ENCODE measurements at regions not wholly inside any gene's neighbourhood (a gene's known extent, or its start where the extent isn't known, plus 50 kb on each side); places are given as distances from the start of the nearest gene placed in this dataset.
"Not testable (repeated sequence)": the region's sequence is repeated elsewhere in the genome, so short reads cannot be mapped to it uniquely, and the experiment has no call there.

DNA sequence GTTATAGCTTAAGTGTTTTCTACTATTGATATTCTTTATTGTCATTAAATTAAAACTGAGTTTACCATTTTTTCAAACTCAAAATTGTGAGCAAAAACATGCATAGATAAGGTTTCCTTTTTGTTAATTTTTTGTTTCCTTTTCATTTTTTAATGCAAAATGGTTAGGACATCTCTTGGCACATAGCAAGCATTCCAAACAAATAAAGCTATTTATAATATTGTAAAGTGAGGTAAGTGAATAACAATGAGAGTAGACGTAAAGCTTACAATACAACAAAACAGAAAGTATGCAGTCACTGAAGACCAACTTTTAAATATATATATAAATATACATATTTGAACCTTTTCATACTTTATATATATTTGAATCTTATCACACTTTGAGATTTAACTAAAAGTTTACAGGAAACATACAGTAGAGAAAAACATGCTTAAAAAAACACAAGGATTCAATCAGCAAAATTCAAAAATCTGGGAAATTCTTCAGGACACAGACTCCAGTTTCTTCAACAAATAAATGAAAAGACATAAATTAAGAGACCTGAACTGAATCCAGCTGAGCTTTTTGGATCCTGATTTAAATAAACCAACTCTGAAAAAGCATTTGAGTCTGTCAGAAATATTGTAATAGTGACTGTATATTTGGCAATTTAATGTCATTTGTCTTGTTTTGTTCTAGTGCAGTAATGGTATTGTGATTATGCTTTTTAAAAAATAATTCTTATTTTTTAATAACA lies 67.5 kb upstream of the SAMSN1 start:
- H3K4me1 ChIP-seq (ENCODE audit: control insufficient read depth in 5 of 5, insufficient read depth in 5 of 5, low read length in 5 of 5): no peaks in the 10 kb centered on the region
- no peak overlapping the region for H3K27ac ChIP-seq (ENCODE audit: low read depth, low read length)
- H3K9me3 ChIP-seq (ENCODE audit: control insufficient read depth in 5 of 5, low read length in 5 of 5): no peaks in the 10 kb centered on the region
- no peak overlapping the region for H3K4me3 ChIP-seq (ENCODE audit: low read depth in 1 of 5, low read length in 5 of 5)
- H3K27me3 ChIP-seq (ENCODE audit: control insufficient read depth in 5 of 5, insufficient read depth in 4 of 5, low read length in 5 of 5): no peaks in the 10 kb centered on the region
- no peaks in the 10 kb centered on the region for H3K36me3 ChIP-seq (ENCODE audit: control insufficient read depth in 5 of 5, insufficient read depth in 5 of 5, low read length in 5 of 5)
- no peak overlapping the region for H3K9ac ChIP-seq (ENCODE audit: low read length in 5 of 5)

DNA sequence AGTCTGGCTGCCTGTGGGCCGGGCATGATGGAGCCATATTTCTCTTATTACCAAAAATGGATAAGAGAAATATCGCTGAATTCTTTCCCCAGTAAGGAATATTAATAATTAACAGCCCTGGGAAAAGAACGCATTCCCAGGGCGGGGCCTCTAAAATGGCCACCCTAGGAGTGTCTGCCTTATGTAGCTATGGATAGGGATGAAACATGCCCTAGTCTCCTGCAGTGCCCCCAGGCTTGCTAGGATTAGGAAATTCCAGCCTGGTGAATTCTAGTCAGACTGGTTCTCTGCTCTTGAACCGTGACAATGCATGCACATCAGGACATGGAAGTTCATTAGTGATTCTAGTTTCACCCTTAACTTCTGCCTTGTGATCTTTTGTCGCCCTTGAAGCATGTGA lies 64.0 kb upstream of the SAMSN1 start:
- not testable (repeated sequence) for H3K4me1 ChIP-seq (ENCODE audit: control insufficient read depth in 5 of 5, insufficient read depth in 5 of 5, low read length in 5 of 5); H3K9ac ChIP-seq (ENCODE audit: low read length in 5 of 5); H3K9me3 ChIP-seq (ENCODE audit: control insufficient read depth in 5 of 5, low read length in 5 of 5); H3K27me3 ChIP-seq (ENCODE audit: control insufficient read depth in 5 of 5, insufficient read depth in 4 of 5, low read length in 5 of 5); H3K4me3 ChIP-seq (ENCODE audit: low read depth in 1 of 5, low read length in 5 of 5); H3K27ac ChIP-seq (ENCODE audit: low read depth, low read length); H3K36me3 ChIP-seq (ENCODE audit: control insufficient read depth in 5 of 5, insufficient read depth in 5 of 5, low read length in 5 of 5)

GRCh38 chr21:14609274-14609673 lies 63.2 kb upstream of the SAMSN1 start:
- no peak overlapping the region for H3K4me3 ChIP-seq (ENCODE audit: low read depth in 1 of 5, low read length in 5 of 5)

GRCh38 chr21:14607262-14607661 lies 61.1 kb upstream of the SAMSN1 start:
- no peaks in the 10 kb centered on the region for H3K27me3 ChIP-seq (ENCODE audit: control insufficient read depth in 5 of 5, insufficient read depth in 4 of 5, low read length in 5 of 5)
- no peaks in the 10 kb centered on the region for H3K36me3 ChIP-seq (ENCODE audit: control insufficient read depth in 5 of 5, insufficient read depth in 5 of 5, low read length in 5 of 5)
- peaks cover 0 to 3% (median 0%) of the 10 kb centered on the region in 5 donors for H3K9me3 ChIP-seq (ENCODE audit: control insufficient read depth in 5 of 5, low read length in 5 of 5)
- no peak overlapping the region for H3K9ac ChIP-seq (ENCODE audit: low read length in 5 of 5)
- peaks cover 0 to 5% (median 0%) of the 10 kb centered on the region in 5 donors for H3K4me1 ChIP-seq (ENCODE audit: control insufficient read depth in 5 of 5, insufficient read depth in 5 of 5, low read length in 5 of 5)
- no peak overlapping the region for H3K27ac ChIP-seq (ENCODE audit: low read depth, low read length)
- H3K4me3 ChIP-seq (ENCODE audit: low read depth in 1 of 5, low read length in 5 of 5): no peak overlapping the region

More at GRCh38 chr21:14609274-14609673, 63.2 kb upstream of the SAMSN1 start:
- no peak overlapping the region for H3K27ac ChIP-seq (ENCODE audit: low read depth, low read length)
- H3K36me3 ChIP-seq (ENCODE audit: control insufficient read depth in 5 of 5, insufficient read depth in 5 of 5, low read length in 5 of 5): no peaks in the 10 kb centered on the region
- no peaks in the 10 kb centered on the region for H3K27me3 ChIP-seq (ENCODE audit: control insufficient read depth in 5 of 5, insufficient read depth in 4 of 5, low read length in 5 of 5)
- H3K9me3 ChIP-seq (ENCODE audit: control insufficient read depth in 5 of 5, low read length in 5 of 5): peaks cover 0 to 3% (median 0%) of the 10 kb centered on the region in 5 donors
- H3K9ac ChIP-seq (ENCODE audit: low read length in 5 of 5): no peak overlapping the region
- no peaks in the 10 kb centered on the region for H3K4me1 ChIP-seq (ENCODE audit: control insufficient read depth in 5 of 5, insufficient read depth in 5 of 5, low read length in 5 of 5)

DNA sequence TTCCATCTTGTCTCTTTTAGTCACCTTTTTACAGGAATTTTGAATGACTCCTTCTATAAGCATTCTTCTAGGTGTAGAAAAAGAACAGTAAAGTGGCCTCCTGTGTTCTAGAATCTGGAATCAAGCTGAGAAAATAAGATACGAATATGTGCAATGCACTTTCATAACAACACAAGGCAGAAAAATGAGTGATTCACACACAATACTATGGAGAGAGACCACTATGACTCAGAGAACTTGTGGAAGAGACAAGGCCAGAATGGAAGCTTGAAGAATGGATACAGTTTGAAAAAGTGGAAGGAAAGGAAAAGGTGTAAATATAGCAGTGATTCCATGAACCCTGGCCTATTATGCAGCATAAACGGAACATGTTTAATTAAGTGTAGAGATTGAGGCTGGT lies 57.1 kb upstream of the SAMSN1 start:
- Histone ChIP-seq H3K27me3 (ENCODE audit: control insufficient read depth in 5 of 5, insufficient read depth in 4 of 5, low read length in 5 of 5) (no peaks in the 10 kb centered on the region), H3K27ac (ENCODE audit: low read depth, low read length) (no peak overlapping the region), H3K36me3 (ENCODE audit: control insufficient read depth in 5 of 5, insufficient read depth in 5 of 5, low read length in 5 of 5) (no peaks in the 10 kb centered on the region), H3K4me3 (ENCODE audit: low read depth in 1 of 5, low read length in 5 of 5) (no peak overlapping the region), H3K4me1 (ENCODE audit: control insufficient read depth in 5 of 5, insufficient read depth in 5 of 5, low read length in 5 of 5) (peaks cover 0 to 6% (median 0%) of the 10 kb centered on the region in 5 donors), H3K9ac (ENCODE audit: low read length in 5 of 5) (no peak overlapping the region), H3K9me3 (ENCODE audit: control insufficient read depth in 5 of 5, low read length in 5 of 5) (no peaks in the 10 kb centered on the region)

GRCh38 chr21:14602382-14602958 lies 56.4 kb upstream of the SAMSN1 start:
- Histone ChIP-seq H3K27ac (ENCODE audit: low read depth, low read length) (no peak overlapping the region), H3K9me3 (ENCODE audit: control insufficient read depth in 5 of 5, low read length in 5 of 5) (no peaks in the 10 kb centered on the region), H3K36me3 (ENCODE audit: control insufficient read depth in 5 of 5, insufficient read depth in 5 of 5, low read length in 5 of 5) (no peaks in the 10 kb centered on the region), H3K9ac (ENCODE audit: low read length in 5 of 5) (no peak overlapping the region), H3K27me3 (ENCODE audit: control insufficient read depth in 5 of 5, insufficient read depth in 4 of 5, low read length in 5 of 5) (no peaks in the 10 kb centered on the region), H3K4me3 (ENCODE audit: low read depth in 1 of 5, low read length in 5 of 5) (peak overlapping the region in 1 of 5 donors; percentile 19), H3K4me1 (ENCODE audit: control insufficient read depth in 5 of 5, insufficient read depth in 5 of 5, low read length in 5 of 5) (peaks cover 0 to 6% (median 0%) of the 10 kb centered on the region in 5 donors)

- H3K27ac ChIP-seq (ENCODE audit: low read depth, low read length): no peak overlapping the region
- H3K27me3 ChIP-seq (ENCODE audit: control insufficient read depth in 5 of 5, insufficient read depth in 4 of 5, low read length in 5 of 5): no peaks in the 10 kb centered on the region
- no peak overlapping the region for H3K9ac ChIP-seq (ENCODE audit: low read length in 5 of 5)
- H3K4me1 ChIP-seq (ENCODE audit: control insufficient read depth in 5 of 5, insufficient read depth in 5 of 5, low read length in 5 of 5): peaks cover 0 to 6% (median 0%) of the 10 kb centered on the region in 5 donors
- H3K36me3 ChIP-seq (ENCODE audit: control insufficient read depth in 5 of 5, insufficient read depth in 5 of 5, low read length in 5 of 5): no peaks in the 10 kb centered on the region
- H3K4me3 ChIP-seq (ENCODE audit: low read depth in 1 of 5, low read length in 5 of 5): no peak overlapping the region
- H3K9me3 ChIP-seq (ENCODE audit: control insufficient read depth in 5 of 5, low read length in 5 of 5): peaks cover 0 to 5% (median 4%) of the 10 kb centered on the region in 5 donors
These were observed 54.6 kb upstream of the SAMSN1 start for GRCh38 chr21:14600569-14601297.

DNA sequence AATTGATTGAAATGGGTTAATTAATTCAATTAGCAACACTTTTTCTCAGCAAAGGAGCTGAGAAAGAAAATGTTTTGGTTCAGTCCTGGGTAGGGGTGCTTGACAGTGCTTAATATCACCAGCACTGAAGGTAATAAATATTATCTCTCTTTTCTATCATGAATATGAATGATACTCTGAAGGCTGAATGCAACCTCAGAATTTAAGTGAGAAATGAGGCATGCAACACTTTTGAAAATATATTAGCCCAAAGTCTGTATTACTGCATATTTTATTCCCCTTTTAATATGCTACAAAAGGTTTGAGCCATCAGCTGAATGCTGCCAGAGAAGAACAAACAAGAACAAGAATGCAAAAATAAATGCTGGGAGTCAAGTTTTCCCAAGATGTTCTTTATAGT lies 52.0 kb upstream of the SAMSN1 start:
- H3K36me3 ChIP-seq (ENCODE audit: control insufficient read depth in 5 of 5, insufficient read depth in 5 of 5, low read length in 5 of 5): no peaks in the 10 kb centered on the region
- H3K4me3 ChIP-seq (ENCODE audit: low read depth in 1 of 5, low read length in 5 of 5): no peak overlapping the region
- H3K9ac ChIP-seq (ENCODE audit: low read length in 5 of 5): no peak overlapping the region
- peaks cover 0 to 5% (median 4%) of the 10 kb centered on the region in 5 donors for H3K9me3 ChIP-seq (ENCODE audit: control insufficient read depth in 5 of 5, low read length in 5 of 5)
- H3K4me1 ChIP-seq (ENCODE audit: control insufficient read depth in 5 of 5, insufficient read depth in 5 of 5, low read length in 5 of 5): peaks cover 0 to 6% (median 0%) of the 10 kb centered on the region in 5 donors
- H3K27me3 ChIP-seq (ENCODE audit: control insufficient read depth in 5 of 5, insufficient read depth in 4 of 5, low read length in 5 of 5): no peaks in the 10 kb centered on the region
- H3K27ac ChIP-seq (ENCODE audit: low read depth, low read length): no peak overlapping the region

All from subcutaneous abdominal adipose tissue (tissue), 5 donors.